Dedifferentiated amniotic fluid mesenchymal stem cell (primary cell): ENCODE measurements at regions not wholly inside any gene's neighbourhood (a gene's known extent, or its start where the extent isn't known, plus 50 kb on each side); places are given as distances from the start of the nearest gene placed in this dataset.
A peak's percentile ranks its signal among the peaks of the same experiment; 100 is the strongest.
"Not testable (repeated sequence)": the region's sequence is repeated elsewhere in the genome, so short reads cannot be mapped to it uniquely, and the experiment has no call there.

ENCODE experiments used
- DNase-seq: peaks from one replicate; pipeline ENCODE4 v3.0.0-alpha.2; 2016; ENCODE audit errors: extremely low spot score

- DNase-seq, result no peak
These were observed 243.1 kb downstream of the S1PR1 start for GRCh38 chr1:101479945-101480344.

GRCh38 chr1:101482306-101482705 lies 245.5 kb downstream of the S1PR1 start:
- DNase-seq, result no peak

- no peak for DNase-seq
These were observed 247.3 kb downstream of the S1PR1 start for GRCh38 chr1:101483982-101484688.

- DNase-seq, result no peak
These were observed 248.0 kb downstream of the S1PR1 start for GRCh38 chr1:101484689-101485338.

GRCh38 chr1:101485712-101486111 lies 248.9 kb downstream of the S1PR1 start:
- no peak for DNase-seq

- not testable (repeated sequence) for DNase-seq
These were observed 255.3 kb downstream of the S1PR1 start for GRCh38 chr1:101492144-101492543.

- DNase-seq, result not testable (repeated sequence)
These were observed 257.1 kb downstream of the S1PR1 start for GRCh38 chr1:101493920-101494319.

GRCh38 chr1:101496109-101496508 lies 259.3 kb downstream of the S1PR1 start:
- DNase-seq, result no peak

GRCh38 chr1:101497881-101498559 lies 261.2 kb downstream of the S1PR1 start:
- DNase-seq, result no peak

GRCh38 chr1:101504106-101504505 lies 267.3 kb downstream of the S1PR1 start:
- not testable (repeated sequence) for DNase-seq

GRCh38 chr1:101505240-101505639 lies 268.4 kb downstream of the S1PR1 start:
- not testable (repeated sequence) for DNase-seq

- DNase-seq, result peak; percentile 29
These were observed 269.8 kb downstream of the S1PR1 start for GRCh38 chr1:101506541-101507164.

- DNase-seq, result no peak
These were observed 270.7 kb downstream of the S1PR1 start for GRCh38 chr1:101507547-101507971.

GRCh38 chr1:101508913-101509312 lies 272.1 kb downstream of the S1PR1 start:
- DNase-seq, result no peak

GRCh38 chr1:101509370-101509769 lies 272.6 kb downstream of the S1PR1 start:
- no peak for DNase-seq

GRCh38 chr1:101511202-101511891 lies 274.5 kb downstream of the S1PR1 start:
- DNase-seq, result no peak

GRCh38 chr1:101520302-101520701 lies 283.5 kb downstream of the S1PR1 start:
- peak; percentile 41 for DNase-seq

GRCh38 chr1:101522486-101522885 lies 285.7 kb downstream of the S1PR1 start:
- no peak for DNase-seq

- DNase-seq, result no peak
These were observed 290.0 kb downstream of the S1PR1 start for GRCh38 chr1:101526813-101527212.

- DNase-seq, result no peak
These were observed 295.6 kb downstream of the S1PR1 start for GRCh38 chr1:101532377-101532776.

- DNase-seq, result no peak
These were observed 303.3 kb downstream of the S1PR1 start for GRCh38 chr1:101540161-101540560.

GRCh38 chr1:101546885-101547284 lies 310.1 kb downstream of the S1PR1 start:
- DNase-seq, result no peak
